H9 (cell line): ENCODE measurements at regions not wholly inside any gene's neighbourhood (a gene's known extent, or its start where the extent isn't known, plus 50 kb on each side); places are given as distances from the start of the nearest gene placed in this dataset.
A peak's percentile ranks its signal among the peaks of the same experiment; 100 is the strongest.

Source experiments
- DNase-seq: peaks from one replicate; pipeline ENCODE4 v3.0.0-alpha.2; 2017
- H2AFZ ChIP-seq: one replicate; pipeline ENCODE4 v1.6.1; 2013; ENCODE audit warnings: mild to moderate bottlenecking, low read length, control low read depth, moderate library complexity
- H2AK5ac ChIP-seq: 2 replicates; pipeline ENCODE4 v1.6.1; 2013; ENCODE audit warnings: low read length, control low read depth, mixed read lengths; ENCODE audit not compliant: insufficient read length
- H2BK120ac ChIP-seq: one replicate; pipeline ENCODE4 v1.6.1; 2013; ENCODE audit warnings: low read depth, mild to moderate bottlenecking, low read length, control low read depth, inconsistent platforms; ENCODE audit not compliant: poor library complexity, severe bottlenecking
- H2BK12ac ChIP-seq: 2 replicates; pipeline ENCODE4 v1.6.1; 2013; ENCODE audit warnings: low read length, control low read depth, mixed read lengths, low read depth; ENCODE audit not compliant: insufficient read length
- H2BK15ac ChIP-seq: 2 replicates; pipeline ENCODE4 v1.6.1; 2013; ENCODE audit warnings: low read depth, low read length, control low read depth
- H2BK20ac ChIP-seq: one replicate; pipeline ENCODE4 v1.6.1; 2013; ENCODE audit warnings: low read depth, mild to moderate bottlenecking, low read length, control low read depth, inconsistent platforms; ENCODE audit not compliant: poor library complexity, severe bottlenecking
- H2BK5ac ChIP-seq: 2 replicates; pipeline ENCODE4 v1.6.1; 2013; ENCODE audit warnings: low read length, control low read depth, mixed read lengths; ENCODE audit not compliant: insufficient read length
- H3K14ac ChIP-seq: 2 replicates; pipeline ENCODE4 v1.6.1; 2013; ENCODE audit warnings: low read length, control low read depth; ENCODE audit not compliant: insufficient read depth
- H3K18ac ChIP-seq: 2 replicates; pipeline ENCODE4 v1.6.1; 2013; ENCODE audit warnings: low read depth, mild to moderate bottlenecking, mixed read lengths, low read length, control low read depth; ENCODE audit not compliant: insufficient read length
- H3K23ac ChIP-seq: 2 replicates; pipeline ENCODE4 v1.6.1; 2013; ENCODE audit warnings: low read length, control low read depth, mixed read lengths, low read depth; ENCODE audit not compliant: insufficient read length
- H3K23me2 ChIP-seq: 2 replicates; pipeline ENCODE4 v1.6.1; 2013; ENCODE audit warnings: low read depth, mild to moderate bottlenecking, mixed read lengths, low read length, control low read depth; ENCODE audit not compliant: insufficient read length, poor library complexity, severe bottlenecking
- H3K27ac ChIP-seq: 2 replicates; pipeline ENCODE4 v1.5.1; 2013; ENCODE audit warnings: low read length, control low read depth, mixed read lengths, low read depth; ENCODE audit not compliant: insufficient read length
- H3K27me3 ChIP-seq: 2 replicates; pipeline ENCODE4 v1.6.1; 2013; ENCODE audit warnings: low read length, control low read depth, inconsistent platforms; ENCODE audit not compliant: insufficient read depth
- H3K4ac ChIP-seq: 2 replicates; pipeline ENCODE4 v1.6.1; 2013; ENCODE audit warnings: low read depth, mild to moderate bottlenecking, control low read depth, inconsistent platforms, low read length, moderate library complexity
- H3K4me1 ChIP-seq: 2 replicates; pipeline ENCODE4 v1.6.1; 2013; ENCODE audit warnings: low read length, control low read depth, inconsistent platforms; ENCODE audit not compliant: insufficient read depth
- H3K4me2 ChIP-seq: 2 replicates; pipeline ENCODE4 v1.6.1; 2013; ENCODE audit warnings: low read length, control low read depth, mixed read lengths; ENCODE audit not compliant: insufficient read length, insufficient read depth
- H3K56ac ChIP-seq: 2 replicates; pipeline ENCODE4 v1.6.1; 2013; ENCODE audit warnings: low read depth, mild to moderate bottlenecking, mixed read lengths, low read length, control low read depth; ENCODE audit not compliant: insufficient read length
- H3K79me1 ChIP-seq: 2 replicates; pipeline ENCODE4 v1.6.1; 2013; ENCODE audit warnings: low read depth, mild to moderate bottlenecking, moderate library complexity, low read length, control low read depth, inconsistent platforms; ENCODE audit not compliant: insufficient read depth, poor library complexity, severe bottlenecking
- H3K79me2 ChIP-seq: 2 replicates; pipeline ENCODE4 v1.6.1; 2013; ENCODE audit warnings: low read length, control low read depth, inconsistent platforms; ENCODE audit not compliant: insufficient read depth
- H3K9ac ChIP-seq: 2 replicates; pipeline ENCODE4 v1.6.1; 2013; ENCODE audit warnings: low read length, control low read depth, mixed read lengths; ENCODE audit not compliant: insufficient read length; ENCODE audit errors: extremely low read depth
- H3K9me3 ChIP-seq: one replicate; pipeline ENCODE4 v1.6.1; 2013; ENCODE audit warnings: low read depth, low read length, inconsistent platforms; ENCODE audit not compliant: control insufficient read depth
- H3T11ph ChIP-seq: one replicate; pipeline ENCODE4 v1.6.1; 2013; ENCODE audit warnings: mild to moderate bottlenecking, low read length, control low read depth, inconsistent platforms
- H4K20me1 ChIP-seq: one replicate; pipeline ENCODE4 v1.6.1; 2013; ENCODE audit not compliant: control insufficient read depth, insufficient read length, insufficient read depth
- H4K5ac ChIP-seq: 2 replicates; pipeline ENCODE4 v1.6.1; 2013; ENCODE audit warnings: low read depth, mild to moderate bottlenecking, mixed read lengths, low read length, control low read depth; ENCODE audit not compliant: insufficient read length
- H4K8ac ChIP-seq: replicated peaks from 2 replicates; pipeline ENCODE4 v1.6.1; 2013; ENCODE audit warnings: low read length, control low read depth, mixed read lengths, low read depth; ENCODE audit not compliant: insufficient read length
- H4K91ac ChIP-seq: 2 replicates; pipeline ENCODE4 v1.6.1; 2013; ENCODE audit warnings: low read depth, mild to moderate bottlenecking, moderate library complexity, mixed read lengths, low read length, control low read depth; ENCODE audit not compliant: insufficient read length
- H3K27ac Mint-ChIP-seq, 3 experiments: 2 replicates in 2 of 3; 3 replicates in 1 of 3; pipeline ENCODE4 v1.8.0; 2020 to 2021; ENCODE audit warnings: mixed read lengths in 3 of 3, mild to moderate bottlenecking in 1 of 3, moderate library complexity in 1 of 3
- H3K27me3 Mint-ChIP-seq: 2 replicates; pipeline ENCODE4 v1.8.0; 2021; ENCODE audit warnings: low read depth, mild to moderate bottlenecking, moderate library complexity, mixed read lengths
- H3K36me3 Mint-ChIP-seq, 3 experiments: 2 replicates in 2 of 3; 3 replicates in 1 of 3; pipeline ENCODE4 v1.8.0; 2020 to 2021; ENCODE audit warnings: low read depth in 3 of 3, mixed read lengths in 3 of 3; ENCODE audit not compliant: insufficient read depth in 1 of 3
- H3K4me1 Mint-ChIP-seq, 2 experiments: 2 replicates each; pipeline ENCODE4 v1.8.0; 2020; ENCODE audit warnings: mixed read lengths in 2 of 2
- H3K4me3 Mint-ChIP-seq, 2 experiments: 2 replicates in 1 of 2; 3 replicates in 1 of 2; pipeline ENCODE4 v1.8.0; 2020 to 2021; ENCODE audit warnings: mild to moderate bottlenecking in 2 of 2, mixed read lengths in 2 of 2, moderate library complexity in 1 of 2
- H3K9me3 Mint-ChIP-seq, 2 experiments: 2 replicates in 1 of 2; 3 replicates in 1 of 2; pipeline ENCODE4 v1.8.0; 2020; ENCODE audit warnings: mild to moderate bottlenecking in 2 of 2, mixed read lengths in 2 of 2, moderate library complexity in 1 of 2
- WGBS: extraction: QIAGEN DNeasy Blood & Tissue Kit; methylation state at CpG from one replicate; pipeline ENCODE4 v1.1.7; 2013; ENCODE audit warnings: missing lambda C conversion rate, low lambda C conversion rate, mixed read lengths; ENCODE audit not compliant: insufficient read length; ENCODE audit errors: extremely low coverage; 5-methylcytosine and 5-hydroxymethylcytosine counted together
- TF ChIP-seq, protein P1 (sequence below): fragments of 200-600 bp; sonication (generic); conservative IDR thresholded peaks from 3 replicates; pipeline ENCODE4 v1.8.0; 2021; ENCODE audit warnings: antibody characterized with exemption, mild to moderate bottlenecking

DNA sequence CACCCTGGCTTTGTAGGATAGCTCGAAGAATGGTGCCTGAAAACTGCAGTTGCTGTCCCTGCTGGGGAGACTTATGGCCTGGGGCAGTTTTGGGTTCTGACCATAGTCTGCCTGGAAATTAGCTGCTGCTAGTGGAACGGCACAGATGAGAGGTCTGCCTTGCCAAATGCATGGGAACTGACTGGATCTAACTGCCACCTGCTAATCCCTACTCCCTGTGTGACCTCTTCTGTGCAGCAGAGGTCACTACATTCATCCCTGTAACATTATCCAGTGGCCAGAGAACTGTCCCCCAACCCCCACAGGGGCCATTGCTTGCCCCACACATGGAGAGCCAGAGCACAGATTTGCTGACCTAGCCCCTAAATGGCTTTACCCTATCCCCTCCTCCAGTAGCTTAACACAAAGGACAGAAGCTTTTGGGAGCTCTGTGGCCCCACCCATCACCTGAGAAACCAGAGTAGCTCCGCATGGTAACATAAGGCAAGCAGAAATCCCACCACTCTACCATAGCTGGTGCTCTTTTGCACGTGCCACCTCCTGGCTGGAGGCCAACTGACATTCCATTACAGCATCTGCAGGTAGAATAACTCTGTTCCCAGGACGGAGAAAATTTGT, 840.0 kb downstream of the EPHA3 start:
- no peak overlapping the region for H3K4ac ChIP-seq
- no peaks in the 10 kb centered on the region for H3K79me2 ChIP-seq
- H3K27me3 ChIP-seq, result no peaks in the 10 kb centered on the region
- H4K20me1 ChIP-seq, result no peaks in the 10 kb centered on the region
- Mint-ChIP-seq H3K4me1 (peaks cover 12 to 22% of the 10 kb centered on the region in 2 experiments), H3K9me3 (peaks cover 7 to 21% of the 10 kb centered on the region in 2 experiments; a peak in 4 of 5 replicates), H3K27me3 (no peaks in the 10 kb centered on the region), H3K27ac (no peak overlapping the region), H3K36me3 (peaks cover 2 to 15% (median 2%) of the 10 kb centered on the region in 3 experiments; a peak in 3 of 7 replicates), H3K4me3 (no peak overlapping the region)
- no CpG with 5 or more reads among the region's 5 CpGs for WGBS
- no peak overlapping the region for H2BK15ac ChIP-seq
- H2AFZ ChIP-seq, result no peak overlapping the region
- no peak overlapping the region for H3K9ac ChIP-seq
- peak; percentile 35 for DNase-seq
- no peak overlapping the region for H3T11ph ChIP-seq
- H3K23ac ChIP-seq, result no peak overlapping the region
- no peak overlapping the region for H3K18ac ChIP-seq
- no peak overlapping the region for H2BK5ac ChIP-seq
- no peaks in the 10 kb centered on the region for H3K23me2 ChIP-seq
- TF ChIP-seq, protein P1, sequence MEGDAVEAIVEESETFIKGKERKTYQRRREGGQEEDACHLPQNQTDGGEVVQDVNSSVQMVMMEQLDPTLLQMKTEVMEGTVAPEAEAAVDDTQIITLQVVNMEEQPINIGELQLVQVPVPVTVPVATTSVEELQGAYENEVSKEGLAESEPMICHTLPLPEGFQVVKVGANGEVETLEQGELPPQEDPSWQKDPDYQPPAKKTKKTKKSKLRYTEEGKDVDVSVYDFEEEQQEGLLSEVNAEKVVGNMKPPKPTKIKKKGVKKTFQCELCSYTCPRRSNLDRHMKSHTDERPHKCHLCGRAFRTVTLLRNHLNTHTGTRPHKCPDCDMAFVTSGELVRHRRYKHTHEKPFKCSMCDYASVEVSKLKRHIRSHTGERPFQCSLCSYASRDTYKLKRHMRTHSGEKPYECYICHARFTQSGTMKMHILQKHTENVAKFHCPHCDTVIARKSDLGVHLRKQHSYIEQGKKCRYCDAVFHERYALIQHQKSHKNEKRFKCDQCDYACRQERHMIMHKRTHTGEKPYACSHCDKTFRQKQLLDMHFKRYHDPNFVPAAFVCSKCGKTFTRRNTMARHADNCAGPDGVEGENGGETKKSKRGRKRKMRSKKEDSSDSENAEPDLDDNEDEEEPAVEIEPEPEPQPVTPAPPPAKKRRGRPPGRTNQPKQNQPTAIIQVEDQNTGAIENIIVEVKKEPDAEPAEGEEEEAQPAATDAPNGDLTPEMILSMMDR, result peak; percentile 26; the same call in 2 of the 3 replicates
- no peak overlapping the region for H3K4me2 ChIP-seq
- H2BK12ac ChIP-seq, result no peak overlapping the region
- H4K5ac ChIP-seq, result no peak overlapping the region
- no peak overlapping the region for H2AK5ac ChIP-seq
- H3K14ac ChIP-seq, result no peak overlapping the region
- no peak overlapping the region for H2BK20ac ChIP-seq
- no peaks in the 10 kb centered on the region for H3K9me3 ChIP-seq
- no peaks in the 10 kb centered on the region for H3K4me1 ChIP-seq
- H4K8ac ChIP-seq, result no peak overlapping the region
- no peak overlapping the region for H3K27ac ChIP-seq
- H2BK120ac ChIP-seq, result no peak overlapping the region
- no peak overlapping the region for H3K56ac ChIP-seq
- H4K91ac ChIP-seq, result no peak overlapping the region
- H3K79me1 ChIP-seq, result no peaks in the 10 kb centered on the region
